Lower lobe of right lung (tissue), 2 donors: ENCODE measurements at regions not wholly inside any gene's neighbourhood (a gene's known extent, or its start where the extent isn't known, plus 50 kb on each side); places are given as distances from the start of the nearest gene placed in this dataset.

ENCODE experiments used
- ATAC-seq, 2 donors: fragments of 200-7000 bp; cut with Tn5 transposase; one replicate each; pipeline ENCODE4 v1.9.1; 2020 to 2022; ENCODE audit warnings: mild to moderate bottlenecking in 2 of 2, moderate library complexity in 2 of 2
- DNase-seq: peaks from one replicate; pipeline ENCODE4 v3.0.0-alpha.2; 2020
- H3K27ac ChIP-seq: fragments of 200-600 bp; one replicate; pipeline ENCODE4 v1.8.0; 2022
- H3K27me3 ChIP-seq: fragments of 200-600 bp; one replicate; pipeline ENCODE4 v1.8.0; 2022; ENCODE audit warnings: low read depth
- H3K36me3 ChIP-seq: fragments of 200-600 bp; one replicate; pipeline ENCODE4 v1.8.0; 2022; ENCODE audit warnings: mild to moderate bottlenecking
- H3K4me1 ChIP-seq: fragments of 200-600 bp; one replicate; pipeline ENCODE4 v1.8.0; 2022
- H3K4me3 ChIP-seq: fragments of 200-600 bp; one replicate; pipeline ENCODE4 v1.8.0; 2022; ENCODE audit warnings: mild to moderate bottlenecking
- H3K9me3 ChIP-seq: fragments of 200-600 bp; one replicate; pipeline ENCODE4 v1.8.0; 2022
- intact Hi-C: fragments of 100-400 bp; cut with DNase I; formaldehyde crosslinking; loops from one replicate; pipeline ENCODE4 v1.11.0; 2022
- TF ChIP-seq, protein P1 (sequence below): fragments of 200-600 bp; IDR thresholded peaks from one replicate; pipeline ENCODE4 v1.8.0; 2022; ENCODE audit warnings: antibody characterized with exemption, mild to moderate bottlenecking
- donor health status: DM: no; HTN: yes; CAD: no; lungs with severe emphysema.

DNA sequence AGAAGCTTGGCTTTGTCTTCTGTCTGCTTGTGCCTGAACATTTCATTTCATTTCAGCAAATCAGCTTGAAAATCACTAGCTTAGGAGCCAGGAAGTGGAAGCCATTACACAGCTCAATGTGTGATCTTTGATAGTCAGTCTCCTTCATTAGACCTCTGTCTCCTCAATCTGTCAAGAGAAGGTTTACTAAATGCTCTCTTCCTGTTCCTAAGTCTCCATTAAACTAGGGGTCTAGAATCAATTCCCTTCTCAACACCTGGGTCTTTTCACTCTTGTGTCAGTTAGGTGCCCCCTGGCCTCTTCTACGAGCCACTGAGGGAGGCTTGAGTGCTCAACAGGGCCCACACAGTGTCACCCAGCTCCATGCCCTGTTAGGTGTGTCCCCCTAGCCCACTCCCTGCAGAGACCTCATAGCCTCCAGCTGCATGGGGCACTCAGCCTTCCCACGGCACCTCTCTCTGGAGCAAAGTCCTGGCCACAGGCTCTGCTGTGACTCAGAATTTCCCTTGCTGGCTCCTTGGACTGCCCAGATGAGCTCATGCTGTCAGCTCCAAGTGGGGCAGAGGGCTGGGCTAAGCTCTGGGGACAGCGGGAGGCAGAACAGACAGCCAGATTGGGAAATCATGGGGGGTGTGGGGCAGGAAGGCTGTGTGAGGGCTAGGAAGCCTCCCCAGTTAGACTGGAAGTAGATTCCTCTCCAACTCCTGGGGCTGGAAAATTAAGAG is 115.7 kb upstream of the IPO9 start:
- Histone ChIP-seq H3K36me3 (no peaks in the 10 kb centered on the region), H3K27me3 (no peaks in the 10 kb centered on the region), H3K9me3 (no peaks in the 10 kb centered on the region), H3K27ac (peak overlapping the region; percentile 91), H3K4me3 (no peak overlapping the region), H3K4me1 (peaks cover 71% of the 10 kb centered on the region)
- intact Hi-C loops, result no loop called here
- peak; percentile 91 for DNase-seq
- TF ChIP-seq, protein P1, sequence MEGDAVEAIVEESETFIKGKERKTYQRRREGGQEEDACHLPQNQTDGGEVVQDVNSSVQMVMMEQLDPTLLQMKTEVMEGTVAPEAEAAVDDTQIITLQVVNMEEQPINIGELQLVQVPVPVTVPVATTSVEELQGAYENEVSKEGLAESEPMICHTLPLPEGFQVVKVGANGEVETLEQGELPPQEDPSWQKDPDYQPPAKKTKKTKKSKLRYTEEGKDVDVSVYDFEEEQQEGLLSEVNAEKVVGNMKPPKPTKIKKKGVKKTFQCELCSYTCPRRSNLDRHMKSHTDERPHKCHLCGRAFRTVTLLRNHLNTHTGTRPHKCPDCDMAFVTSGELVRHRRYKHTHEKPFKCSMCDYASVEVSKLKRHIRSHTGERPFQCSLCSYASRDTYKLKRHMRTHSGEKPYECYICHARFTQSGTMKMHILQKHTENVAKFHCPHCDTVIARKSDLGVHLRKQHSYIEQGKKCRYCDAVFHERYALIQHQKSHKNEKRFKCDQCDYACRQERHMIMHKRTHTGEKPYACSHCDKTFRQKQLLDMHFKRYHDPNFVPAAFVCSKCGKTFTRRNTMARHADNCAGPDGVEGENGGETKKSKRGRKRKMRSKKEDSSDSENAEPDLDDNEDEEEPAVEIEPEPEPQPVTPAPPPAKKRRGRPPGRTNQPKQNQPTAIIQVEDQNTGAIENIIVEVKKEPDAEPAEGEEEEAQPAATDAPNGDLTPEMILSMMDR, result no peak
- peak; percentile 80 to 88 for ATAC-seq

DNA sequence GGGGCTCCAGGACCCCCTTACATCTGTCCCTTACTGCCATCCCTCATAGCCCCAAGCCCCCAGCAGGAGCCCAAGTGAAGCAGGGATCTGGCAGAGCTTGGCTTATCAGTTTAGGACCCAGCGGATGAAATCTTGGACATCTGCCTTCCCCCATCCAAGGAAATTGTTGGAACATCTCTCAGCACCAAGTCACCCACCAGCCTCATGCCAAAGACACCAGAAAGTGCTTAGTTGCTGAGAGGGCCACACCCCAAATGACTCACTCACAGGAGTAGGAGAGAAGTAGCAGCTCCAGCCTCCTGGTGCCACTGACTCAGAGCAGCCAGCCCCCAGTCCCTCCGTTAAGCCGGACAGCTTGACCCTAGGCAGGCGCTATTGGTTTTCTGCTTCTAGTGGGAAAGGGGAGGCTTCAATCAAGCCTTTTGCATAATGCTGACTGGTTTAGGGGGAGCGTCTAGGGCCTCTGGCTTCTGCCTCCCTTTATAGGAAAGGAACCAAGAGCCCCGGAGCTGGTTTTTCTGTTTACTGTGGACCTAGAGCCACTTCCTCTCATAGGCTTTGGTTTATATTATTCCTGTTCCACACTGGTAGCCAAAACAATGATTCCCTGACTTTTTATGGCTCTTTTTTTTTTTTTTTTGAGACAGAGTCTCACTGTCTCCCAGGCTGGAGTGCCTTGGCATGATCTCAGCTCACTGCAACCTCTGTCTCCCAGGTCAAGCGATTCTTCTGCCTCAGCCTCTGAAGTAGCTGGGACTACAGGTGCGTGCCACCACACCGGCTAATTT is 114.2 kb upstream of the IPO9 start:
- H3K27ac ChIP-seq, result peak overlapping the region; percentile 91
- intact Hi-C loops, result no loop called here
- peak overlapping the region; percentile 10 for H3K4me3 ChIP-seq
- TF ChIP-seq, protein P1, result no peak
- peaks cover 9% of the 10 kb centered on the region for H3K36me3 ChIP-seq
- DNase-seq, result peak; percentile 83
- H3K27me3 ChIP-seq, result no peaks in the 10 kb centered on the region
- no peaks in the 10 kb centered on the region for H3K9me3 ChIP-seq
- ATAC-seq, result peak; percentile 87 to 89
- peaks cover 80% of the 10 kb centered on the region for H3K4me1 ChIP-seq

DNA sequence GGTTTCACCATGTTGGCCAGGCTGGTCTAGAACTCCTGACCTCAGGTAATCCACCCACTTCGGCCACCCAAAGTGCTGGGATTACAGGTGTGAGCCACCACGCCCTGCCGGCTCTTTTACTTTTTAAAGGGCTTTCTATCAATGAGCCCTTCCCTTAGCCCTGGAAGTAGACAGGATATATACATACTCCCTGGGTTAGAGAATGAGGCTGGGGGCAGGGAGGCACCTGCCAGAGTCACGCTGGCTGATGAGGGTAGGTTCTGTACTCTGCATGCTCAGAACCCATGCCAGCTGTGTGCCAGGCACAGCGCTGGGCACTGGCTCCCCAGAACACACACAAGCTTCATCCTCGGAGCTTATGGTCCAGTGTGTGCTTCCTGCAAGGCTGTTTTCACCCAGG is 113.6 kb upstream of the IPO9 start:
- peaks cover 9% of the 10 kb centered on the region for H3K36me3 ChIP-seq
- TF ChIP-seq, protein P1, result no peak
- peak overlapping the region; percentile 2 for H3K4me3 ChIP-seq
- intact Hi-C loops, result no loop called here
- H3K27me3 ChIP-seq, result no peaks in the 10 kb centered on the region
- DNase-seq, result no peak
- ATAC-seq, result no peak
- H3K27ac ChIP-seq, result peak overlapping the region; percentile 91
- no peaks in the 10 kb centered on the region for H3K9me3 ChIP-seq
- H3K4me1 ChIP-seq, result peaks cover 83% of the 10 kb centered on the region

DNA sequence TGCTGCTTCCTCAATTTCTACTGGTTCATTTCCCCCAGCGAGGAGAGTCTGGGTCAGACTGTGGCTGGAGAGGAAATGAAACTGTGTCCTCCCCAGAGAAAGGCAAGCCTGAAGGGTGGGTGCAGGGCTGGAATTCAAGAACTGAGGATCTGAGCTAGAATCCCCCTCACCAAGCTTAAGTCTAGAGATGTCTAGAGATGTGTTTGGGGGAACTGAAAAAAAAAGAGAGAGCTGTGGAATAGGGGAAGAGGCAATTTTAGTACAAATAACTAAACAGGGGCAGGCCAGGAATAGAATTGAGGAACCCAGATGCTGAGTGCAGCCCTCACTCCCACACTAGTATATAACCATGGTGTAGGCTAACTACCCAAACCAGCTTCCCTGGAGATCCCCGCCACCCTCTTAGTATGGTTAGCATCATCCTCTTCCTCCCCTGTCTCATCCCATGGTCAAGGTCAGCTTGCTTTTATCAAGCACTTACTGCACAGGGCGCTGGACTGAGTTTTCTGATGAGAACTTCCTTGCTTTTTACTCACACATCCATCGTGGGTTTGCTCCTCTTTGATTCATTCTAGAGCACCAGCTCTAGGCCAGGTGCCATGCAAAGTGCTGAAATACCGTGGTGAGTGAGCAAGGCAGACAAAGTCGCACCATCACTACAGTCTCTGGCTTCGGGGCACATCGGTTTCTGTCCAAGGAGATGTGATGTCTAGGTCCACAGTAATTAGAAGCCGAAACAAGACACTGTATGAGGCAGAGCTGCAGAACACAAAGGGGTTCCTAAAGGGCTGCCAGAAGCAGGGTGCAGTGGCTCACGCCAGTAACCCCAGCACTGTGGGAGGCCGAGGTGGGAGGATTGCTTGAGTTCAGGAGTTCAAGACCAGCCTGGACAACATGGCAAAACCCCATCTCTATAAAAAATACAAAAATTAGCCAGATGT is 112.9 kb upstream of the IPO9 start:
- peak overlapping the region; percentile 91 for H3K27ac ChIP-seq

DNA sequence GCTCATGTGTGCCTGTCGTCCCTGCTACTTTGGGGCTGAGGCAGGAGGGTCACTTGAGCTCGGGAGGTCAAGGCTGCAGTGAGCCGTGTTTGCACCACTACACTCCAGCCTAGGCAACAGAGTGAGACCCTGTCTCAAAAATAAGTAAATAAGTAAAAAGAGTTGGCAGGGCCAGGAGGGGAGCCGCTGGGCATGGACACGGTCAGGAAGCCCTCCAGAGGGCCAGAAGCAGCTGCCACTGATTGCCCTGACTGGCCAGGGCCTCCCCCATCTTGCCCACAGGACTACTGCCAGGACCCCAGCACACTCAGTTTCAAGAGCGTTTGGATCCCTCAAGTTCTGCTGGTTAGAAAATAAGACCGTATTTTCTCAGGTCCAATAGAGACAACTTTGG is 112.2 kb upstream of the IPO9 start:
- intact Hi-C loops, result no loop called here
- Histone ChIP-seq H3K27ac (peak overlapping the region; percentile 91), H3K27me3 (no peaks in the 10 kb centered on the region), H3K36me3 (peaks cover 9% of the 10 kb centered on the region), H3K4me1 (peaks cover 78% of the 10 kb centered on the region), H3K4me3 (no peak overlapping the region), H3K9me3 (no peaks in the 10 kb centered on the region)
- no peak for DNase-seq
- TF ChIP-seq, protein P1, result no peak
- ATAC-seq, result no peak

More for the DNA sequence above, 112.9 kb upstream of the IPO9 start:
- Histone ChIP-seq H3K4me3 (peak overlapping the region; percentile 2), H3K27me3 (no peaks in the 10 kb centered on the region), H3K9me3 (no peaks in the 10 kb centered on the region), H3K4me1 (peaks cover 84% of the 10 kb centered on the region), H3K36me3 (peaks cover 9% of the 10 kb centered on the region)
- DNase-seq (no peak), ATAC-seq (peak; percentile 41 to 46)
- TF ChIP-seq, protein P1, result no peak
- intact Hi-C loops, result no loop called here
